Ishikawa (cell line): ENCODE measurements at regions not wholly inside any gene's neighbourhood (a gene's known extent, or its start where the extent isn't known, plus 50 kb on each side); places are given as distances from the start of the nearest gene placed in this dataset.

Source experiments
- CREB1 ChIP-seq: IDR thresholded peaks from 2 replicates; pipeline ENCODE4 v1.6.1; 2012; ENCODE audit warnings: low read depth
- EGR1 ChIP-seq: IDR thresholded peaks from 2 replicates; pipeline ENCODE4 v1.6.1; 2012
- EP300 ChIP-seq: IDR thresholded peaks from 2 replicates; pipeline ENCODE4 v1.6.1; 2012; ENCODE audit warnings: borderline replicate concordance
- FOXM1 ChIP-seq: IDR thresholded peaks from 2 replicates; pipeline ENCODE4 v1.6.1; 2012; ENCODE audit warnings: low read depth, borderline replicate concordance
- RAD21 ChIP-seq: IDR thresholded peaks from 2 replicates; pipeline ENCODE4 v1.6.1; 2012; ENCODE audit warnings: low read depth
- TCF12 ChIP-seq: IDR thresholded peaks from 2 replicates; pipeline ENCODE4 v1.6.1; 2012; ENCODE audit warnings: low read depth
- TEAD4 ChIP-seq: IDR thresholded peaks from 2 replicates; pipeline ENCODE4 v1.6.1; 2012
- YY1 ChIP-seq: IDR thresholded peaks from 2 replicates; pipeline ENCODE4 v1.6.1; 2012; ENCODE audit warnings: low read depth
- TF ChIP-seq, protein P1 (sequence below): IDR thresholded peaks from 2 replicates; pipeline ENCODE4 v1.6.1; 2012
- TF ChIP-seq, protein P2 (sequence below): IDR thresholded peaks from 2 replicates; pipeline ENCODE4 v1.6.1; 2012; ENCODE audit warnings: low read depth, mild to moderate bottlenecking

GRCh38 chr2:180672377-180672776 is 308.0 kb upstream of the UBE2E3 start:
- TF ChIP-seq, protein P1, sequence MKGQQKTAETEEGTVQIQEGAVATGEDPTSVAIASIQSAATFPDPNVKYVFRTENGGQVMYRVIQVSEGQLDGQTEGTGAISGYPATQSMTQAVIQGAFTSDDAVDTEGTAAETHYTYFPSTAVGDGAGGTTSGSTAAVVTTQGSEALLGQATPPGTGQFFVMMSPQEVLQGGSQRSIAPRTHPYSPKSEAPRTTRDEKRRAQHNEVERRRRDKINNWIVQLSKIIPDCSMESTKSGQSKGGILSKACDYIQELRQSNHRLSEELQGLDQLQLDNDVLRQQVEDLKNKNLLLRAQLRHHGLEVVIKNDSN = no peak
- no peak for TF ChIP-seq CREB1
- TF ChIP-seq EGR1 = no peak
- TF ChIP-seq EP300 = no peak
- TF ChIP-seq, protein P2, sequence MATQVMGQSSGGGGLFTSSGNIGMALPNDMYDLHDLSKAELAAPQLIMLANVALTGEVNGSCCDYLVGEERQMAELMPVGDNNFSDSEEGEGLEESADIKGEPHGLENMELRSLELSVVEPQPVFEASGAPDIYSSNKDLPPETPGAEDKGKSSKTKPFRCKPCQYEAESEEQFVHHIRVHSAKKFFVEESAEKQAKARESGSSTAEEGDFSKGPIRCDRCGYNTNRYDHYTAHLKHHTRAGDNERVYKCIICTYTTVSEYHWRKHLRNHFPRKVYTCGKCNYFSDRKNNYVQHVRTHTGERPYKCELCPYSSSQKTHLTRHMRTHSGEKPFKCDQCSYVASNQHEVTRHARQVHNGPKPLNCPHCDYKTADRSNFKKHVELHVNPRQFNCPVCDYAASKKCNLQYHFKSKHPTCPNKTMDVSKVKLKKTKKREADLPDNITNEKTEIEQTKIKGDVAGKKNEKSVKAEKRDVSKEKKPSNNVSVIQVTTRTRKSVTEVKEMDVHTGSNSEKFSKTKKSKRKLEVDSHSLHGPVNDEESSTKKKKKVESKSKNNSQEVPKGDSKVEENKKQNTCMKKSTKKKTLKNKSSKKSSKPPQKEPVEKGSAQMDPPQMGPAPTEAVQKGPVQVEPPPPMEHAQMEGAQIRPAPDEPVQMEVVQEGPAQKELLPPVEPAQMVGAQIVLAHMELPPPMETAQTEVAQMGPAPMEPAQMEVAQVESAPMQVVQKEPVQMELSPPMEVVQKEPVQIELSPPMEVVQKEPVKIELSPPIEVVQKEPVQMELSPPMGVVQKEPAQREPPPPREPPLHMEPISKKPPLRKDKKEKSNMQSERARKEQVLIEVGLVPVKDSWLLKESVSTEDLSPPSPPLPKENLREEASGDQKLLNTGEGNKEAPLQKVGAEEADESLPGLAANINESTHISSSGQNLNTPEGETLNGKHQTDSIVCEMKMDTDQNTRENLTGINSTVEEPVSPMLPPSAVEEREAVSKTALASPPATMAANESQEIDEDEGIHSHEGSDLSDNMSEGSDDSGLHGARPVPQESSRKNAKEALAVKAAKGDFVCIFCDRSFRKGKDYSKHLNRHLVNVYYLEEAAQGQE = no peak
- TF ChIP-seq TCF12 = no peak
- no peak for TF ChIP-seq TEAD4
- TF ChIP-seq YY1 = no peak
- no peak for TF ChIP-seq RAD21
- TF ChIP-seq FOXM1 = no peak
